ENCODE measurements at regions not wholly inside any gene's neighbourhood (a gene's known extent, or its start where the extent isn't known, plus 50 kb on each side); places are given as distances from the start of the nearest gene placed in this dataset.

DNA sequence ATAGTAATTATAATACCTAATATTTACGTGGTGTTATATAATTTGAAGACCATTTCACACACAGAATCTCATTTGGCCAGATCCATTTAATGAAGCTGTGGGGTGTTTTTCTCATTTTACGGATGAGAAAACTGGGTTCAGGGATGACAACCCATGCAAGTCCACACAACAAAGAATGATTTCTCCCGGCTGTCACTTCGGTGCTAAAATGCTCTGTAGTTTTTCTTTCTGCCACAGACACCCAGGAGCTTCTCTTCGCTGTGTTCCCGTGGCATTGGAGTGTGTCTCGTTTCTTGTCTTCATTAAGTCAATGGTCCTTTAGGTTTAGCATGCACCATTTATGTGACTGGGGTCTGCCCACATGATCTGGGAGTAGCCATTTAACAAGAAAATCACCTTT lies 308.5 kb downstream of the ENC1 start:
- no peak for TF ChIP-seq POLR2A (IDR thresholded peaks at IDR 0.05; ENCODE audit: low read depth, low read length)
- no peak for TF ChIP-seq TAF1 (IDR thresholded peaks at IDR 0.05; ENCODE audit: low read depth, low read length)

Data from GM12891 (cell line).